GM19240 (cell line): ENCODE measurements at regions not wholly inside any gene's neighbourhood (a gene's known extent, or its start where the extent isn't known, plus 50 kb on each side); places are given as distances from the start of the nearest gene placed in this dataset.
"Not testable (repeated sequence)": the region's sequence is repeated elsewhere in the genome, so short reads cannot be mapped to it uniquely, and the experiment has no call there.

Source experiments
- DNase-seq: peaks from one replicate; pipeline ENCODE4 v3.0.0; 2011; ENCODE audit warnings: low spot score; ENCODE audit not compliant: insufficient read length

GRCh38 chr3:185306286-185306685 lies 52.4 kb upstream of the EHHADH start:
- not testable (repeated sequence) for DNase-seq

DNA sequence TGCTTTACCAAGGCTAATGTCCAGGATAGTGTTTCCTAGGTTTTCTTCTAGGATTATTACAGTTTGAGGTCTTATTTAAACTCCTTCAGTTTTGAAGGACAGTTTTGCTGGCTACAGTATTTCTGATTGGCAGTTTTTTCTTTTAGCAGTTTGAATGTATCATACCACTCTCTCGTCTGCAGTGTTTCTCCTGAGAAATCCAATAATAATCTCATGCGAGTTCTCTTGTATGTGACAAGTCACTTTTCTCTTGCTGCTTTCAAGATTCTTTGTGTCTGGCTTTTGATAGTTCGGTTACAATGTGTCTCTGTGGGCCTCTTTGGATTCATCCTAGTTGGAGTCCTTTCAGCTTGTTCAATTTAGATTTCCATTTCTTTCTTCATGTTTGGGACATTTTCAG lies 53.0 kb upstream of the EHHADH start:
- no peak for DNase-seq

DNA sequence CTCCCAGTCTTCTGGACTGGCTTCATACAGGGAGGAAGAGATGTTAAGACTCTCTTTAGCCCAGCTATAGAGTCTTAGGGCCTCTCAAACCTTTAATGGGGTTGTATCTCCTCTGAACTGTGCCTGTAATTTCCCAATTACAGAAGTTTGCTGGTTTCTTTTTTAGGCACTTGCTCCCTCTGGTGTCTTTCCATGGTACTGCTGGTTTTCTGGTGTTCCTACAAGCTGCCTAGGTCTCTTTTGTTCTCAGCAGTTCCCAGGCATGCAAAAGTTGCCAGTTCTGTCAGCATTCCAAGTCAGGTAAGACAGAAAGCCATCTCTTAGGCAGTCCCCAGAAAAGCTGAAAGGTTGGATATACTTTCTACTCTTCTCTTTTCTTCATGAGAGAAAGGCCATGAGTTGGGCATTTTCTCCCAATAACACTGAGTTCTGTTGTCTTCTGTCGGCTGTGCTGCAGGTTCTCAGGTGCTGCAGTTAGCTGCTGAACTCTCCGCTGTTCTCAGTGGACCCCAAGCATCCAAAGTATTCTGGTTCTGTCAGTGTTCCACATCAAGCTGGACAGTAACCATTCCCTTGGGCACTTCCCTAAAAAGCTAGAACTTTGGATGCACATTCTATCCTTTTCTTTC lies 54.4 kb upstream of the EHHADH start:
- peak; percentile 20 for DNase-seq

DNA sequence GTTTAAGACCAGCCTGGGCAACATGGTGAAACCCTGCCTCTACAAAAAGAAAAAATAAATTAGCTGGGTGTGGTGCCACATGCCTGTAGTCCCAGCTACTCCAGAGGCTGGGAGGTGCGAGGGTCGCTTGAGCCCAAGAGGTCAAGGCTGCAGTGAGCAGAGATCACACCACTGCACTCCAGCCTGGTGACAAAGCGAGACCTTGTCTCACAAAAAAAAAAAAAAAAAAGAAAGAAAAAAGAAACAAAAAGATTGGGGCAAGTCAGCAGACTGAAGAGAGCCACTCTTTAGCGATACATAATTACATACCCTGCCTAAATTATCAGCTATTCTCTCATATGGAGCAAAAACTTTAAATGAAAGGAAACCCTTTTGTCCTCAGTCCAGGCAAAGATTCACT lies 53.6 kb upstream of the MAP3K13 start:
- no peak for DNase-seq

- DNase-seq = no peak
Observed at GRCh38 chr3:185309795-185310194, 53.1 kb upstream of the MAP3K13 start.

DNA sequence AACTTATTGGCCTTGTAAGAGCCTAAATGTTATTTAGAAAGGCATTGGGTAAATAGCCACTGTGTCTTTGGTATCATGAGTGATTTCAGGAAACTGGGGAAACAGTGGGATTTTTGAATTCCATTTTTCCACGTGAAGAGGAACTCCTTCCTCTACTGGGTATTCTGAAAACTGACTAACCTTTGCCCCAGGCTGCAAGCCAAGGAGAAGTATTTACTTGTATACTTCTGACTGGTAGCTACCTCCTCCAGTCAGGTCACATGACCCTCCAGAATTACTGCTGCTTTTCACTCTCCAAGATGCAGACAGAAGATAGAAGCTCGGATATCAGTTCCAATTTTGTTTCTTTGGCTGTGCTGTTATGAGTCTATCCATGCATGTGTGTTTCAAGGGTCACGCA lies 50.9 kb upstream of the MAP3K13 start:
- no peak for DNase-seq
